Midbrain (tissue), 1 donor: ENCODE measurements at regions not wholly inside any gene's neighbourhood (a gene's known extent, or its start where the extent isn't known, plus 50 kb on each side); places are given as distances from the start of the nearest gene placed in this dataset.

ENCODE experiments used
- DNase-seq: peaks from one replicate; lab custom pipeline; 2025; lab: John Stamatoyannopoulos, UW

- no peak for DNase-seq
These were observed 54.1 kb upstream of the LRRC7 start for GRCh38 chr1:69513601-69514000.
